Mesenchymal stem cell (in vitro differentiated cells and primary cell): ENCODE measurements at regions not wholly inside any gene's neighbourhood (a gene's known extent, or its start where the extent isn't known, plus 50 kb on each side); places are given as distances from the start of the nearest gene placed in this dataset.

Source experiments
- DNase-seq: peaks from one replicate; pipeline ENCODE4 v3.0.0-alpha.2; 2013
- H2AFZ ChIP-seq: one replicate; pipeline ENCODE4 v1.6.1; 2013; ENCODE audit warnings: low read depth, mild to moderate bottlenecking, control low read depth, inconsistent platforms, low read length, moderate library complexity
- H2AK5ac ChIP-seq: 2 replicates; pipeline ENCODE4 v1.6.1; 2013; ENCODE audit warnings: low read length, moderate library complexity, mild to moderate bottlenecking, inconsistent platforms; ENCODE audit not compliant: severe bottlenecking
- H2BK120ac ChIP-seq: one replicate; pipeline ENCODE4 v1.6.1; 2013; ENCODE audit warnings: low read depth, mild to moderate bottlenecking, inconsistent platforms, low read length, moderate library complexity
- H2BK12ac ChIP-seq, 2 experiments: one replicate each; pipeline ENCODE4 v1.6.1; 2013; ENCODE audit warnings: inconsistent platforms in 2 of 2, low read length in 2 of 2, mild to moderate bottlenecking in 2 of 2, moderate library complexity in 2 of 2, control low read depth in 1 of 2
- H2BK15ac ChIP-seq: one replicate; pipeline ENCODE4 v1.6.1; 2013; ENCODE audit warnings: mild to moderate bottlenecking, low read depth, inconsistent platforms; ENCODE audit not compliant: poor library complexity, severe bottlenecking
- H2BK5ac ChIP-seq: 2 replicates; pipeline ENCODE4 v1.6.1; 2013; ENCODE audit warnings: low read depth, mild to moderate bottlenecking, low read length, control low read depth, inconsistent platforms; ENCODE audit not compliant: poor library complexity, severe bottlenecking
- H3K14ac ChIP-seq, 2 experiments: one replicate each; pipeline ENCODE4 v1.6.1; 2013; ENCODE audit warnings: inconsistent platforms in 2 of 2, low read length in 2 of 2, control low read depth in 1 of 2, mild to moderate bottlenecking in 1 of 2, moderate library complexity in 1 of 2
- H3K18ac ChIP-seq, 2 experiments: one replicate each; pipeline ENCODE4 v1.6.1; 2013; ENCODE audit warnings: inconsistent platforms in 2 of 2, low read length in 2 of 2, control low read depth in 1 of 2, low read depth in 1 of 2, mild to moderate bottlenecking in 1 of 2
- H3K23ac ChIP-seq, 2 experiments: one replicate each; pipeline ENCODE4 v1.6.1; 2013; ENCODE audit warnings: inconsistent platforms in 2 of 2, low read length in 2 of 2, mild to moderate bottlenecking in 2 of 2, moderate library complexity in 2 of 2, control low read depth in 1 of 2
- H3K27ac ChIP-seq: 2 replicates; pipeline ENCODE4 v1.5.1; 2013; ENCODE audit warnings: mild to moderate bottlenecking, moderate library complexity, low read length, control low read depth, inconsistent platforms; ENCODE audit not compliant: poor library complexity, severe bottlenecking
- H3K27me3 ChIP-seq, 2 experiments: 2 replicates each; pipeline versions ENCODE4 v1.6.1 to v1.7.0; 2013; ENCODE audit warnings: low read length in 2 of 2, mild to moderate bottlenecking in 2 of 2, moderate library complexity in 2 of 2, control low read depth in 1 of 2, inconsistent platforms in 1 of 2; ENCODE audit not compliant: control insufficient read depth in 1 of 2, insufficient read depth in 1 of 2
- H3K36me3 ChIP-seq, 2 experiments: 2 replicates each; pipeline versions ENCODE4 v1.6.1 to v1.7.0; 2013; ENCODE audit warnings: low read length in 2 of 2, control low read depth in 1 of 2, inconsistent platforms in 1 of 2, low read depth in 1 of 2, mild to moderate bottlenecking in 1 of 2; ENCODE audit not compliant: insufficient read depth in 2 of 2, control insufficient read depth in 1 of 2
- H3K4ac ChIP-seq, 2 experiments: one replicate each; pipeline ENCODE4 v1.6.1; 2013; ENCODE audit warnings: inconsistent platforms in 2 of 2, low read length in 2 of 2, mild to moderate bottlenecking in 2 of 2, moderate library complexity in 2 of 2, control low read depth in 1 of 2, low read depth in 1 of 2
- H3K4me1 ChIP-seq: 2 replicates; pipeline ENCODE4 v1.6.1; 2013; ENCODE audit warnings: low read depth, low read length, control low read depth; ENCODE audit not compliant: control insufficient read depth, insufficient read depth
- H3K4me2 ChIP-seq: 2 replicates; pipeline ENCODE4 v1.6.1; 2013; ENCODE audit warnings: low read length, mild to moderate bottlenecking, inconsistent platforms; ENCODE audit not compliant: poor library complexity, severe bottlenecking
- H3K4me3 ChIP-seq, 2 experiments: 2 replicates each; pipeline versions ENCODE4 v1.5.1 to v1.7.0; 2013; ENCODE audit warnings: low read length in 2 of 2, mild to moderate bottlenecking in 2 of 2, control low read depth in 1 of 2, low read depth in 1 of 2; ENCODE audit not compliant: insufficient read depth in 1 of 2
- H3K79me1 ChIP-seq: replicated peaks from 2 replicates; pipeline ENCODE4 v1.6.1; 2013; ENCODE audit warnings: mild to moderate bottlenecking, control low read depth, low read length, inconsistent platforms; ENCODE audit not compliant: poor library complexity, severe bottlenecking
- H3K9ac ChIP-seq: 2 replicates; pipeline ENCODE4 v1.7.0; 2013; ENCODE audit warnings: mild to moderate bottlenecking, low read length, moderate library complexity
- H3K9me3 ChIP-seq: 2 replicates; pipeline ENCODE4 v1.7.0; 2013; ENCODE audit warnings: mild to moderate bottlenecking, low read length; ENCODE audit not compliant: control insufficient read depth
- H4K8ac ChIP-seq: one replicate; pipeline ENCODE4 v1.6.1; 2013; ENCODE audit warnings: inconsistent platforms, mild to moderate bottlenecking, low read length, moderate library complexity
- H4K91ac ChIP-seq: one replicate; pipeline ENCODE4 v1.6.1; 2013; ENCODE audit warnings: mild to moderate bottlenecking, low read length, inconsistent platforms
- WGBS: methylation state at CpG from one replicate; pipeline ENCODE4 v1.1.7; 2013; ENCODE audit warnings: mixed read lengths; 5-methylcytosine and 5-hydroxymethylcytosine counted together

GRCh38 chr7:91634485-91635177 is 245.9 kb downstream of the MTERF1 start:
- no peak overlapping the region for H2BK5ac ChIP-seq
- H2AK5ac ChIP-seq = no peak overlapping the region
- H3K23ac ChIP-seq = no peak overlapping the region
- no peak overlapping the region for H2AFZ ChIP-seq
- H3K27me3 ChIP-seq = no peaks in the 10 kb centered on the region
- H2BK12ac ChIP-seq = no peak overlapping the region
- no peak overlapping the region for H4K91ac ChIP-seq
- H3K79me1 ChIP-seq = no peaks in the 10 kb centered on the region
- no peak for DNase-seq
- H3K9me3 ChIP-seq = no peaks in the 10 kb centered on the region
- 78% methylated on average over 3 of the region's 3 CpGs for WGBS
- no peak overlapping the region for H4K8ac ChIP-seq
- no peak overlapping the region for H3K4me2 ChIP-seq
- no peaks in the 10 kb centered on the region for H3K36me3 ChIP-seq
- no peak overlapping the region for H2BK120ac ChIP-seq
- no peak overlapping the region for H3K9ac ChIP-seq
- H3K4ac ChIP-seq = no peak overlapping the region
- no peak overlapping the region for H3K27ac ChIP-seq
- H3K4me3 ChIP-seq = no peak overlapping the region
- H3K18ac ChIP-seq = no peak overlapping the region
- no peak overlapping the region for H3K14ac ChIP-seq
- peaks cover 2% of the 10 kb centered on the region for H3K4me1 ChIP-seq
- H2BK15ac ChIP-seq = no peak overlapping the region

- peak; percentile 6 for DNase-seq
- Histone ChIP-seq H3K27ac (no peak overlapping the region), H2AK5ac (peak overlapping the region; percentile 25), H2BK12ac (no peak overlapping the region), H4K91ac (no peak overlapping the region), H3K79me1 (no peaks in the 10 kb centered on the region), H3K4me3 (no peak overlapping the region), H3K4me1 (peaks cover 2% of the 10 kb centered on the region), H4K8ac (no peak overlapping the region), H3K4ac (no peak overlapping the region), H2BK120ac (no peak overlapping the region), H2BK5ac (no peak overlapping the region), H3K36me3 (no peaks in the 10 kb centered on the region), H3K9me3 (no peaks in the 10 kb centered on the region), H3K4me2 (no peak overlapping the region), H3K18ac (no peak overlapping the region), H3K9ac (no peak overlapping the region), H3K27me3 (no peaks in the 10 kb centered on the region), H3K14ac (no peak overlapping the region), H2BK15ac (no peak overlapping the region), H3K23ac (no peak overlapping the region), H2AFZ (no peak overlapping the region)
- 44% methylated on average over 6 of the region's 6 CpGs for WGBS
Observed at GRCh38 chr7:91636129-91636724, 244.3 kb downstream of the MTERF1 start.

- H3K9me3 ChIP-seq = no peaks in the 10 kb centered on the region
- H3K27me3 ChIP-seq = no peaks in the 10 kb centered on the region
- H3K4ac ChIP-seq = no peak overlapping the region
- no peak overlapping the region for H2BK15ac ChIP-seq
- no peak overlapping the region for H3K23ac ChIP-seq
- no peak overlapping the region for H2AK5ac ChIP-seq
- H2BK120ac ChIP-seq = no peak overlapping the region
- H3K9ac ChIP-seq = no peak overlapping the region
- H2AFZ ChIP-seq = no peak overlapping the region
- WGBS = 100% methylated on average over 1 of the region's 2 CpGs
- no peak for DNase-seq
- H3K18ac ChIP-seq = no peak overlapping the region
- no peak overlapping the region for H3K27ac ChIP-seq
- H4K8ac ChIP-seq = no peak overlapping the region
- H3K4me3 ChIP-seq = no peak overlapping the region
- H3K4me1 ChIP-seq = peaks cover 2% of the 10 kb centered on the region
- no peak overlapping the region for H4K91ac ChIP-seq
- H3K4me2 ChIP-seq = no peak overlapping the region
- H3K79me1 ChIP-seq = no peaks in the 10 kb centered on the region
- H2BK5ac ChIP-seq = no peak overlapping the region
- no peaks in the 10 kb centered on the region for H3K36me3 ChIP-seq
- no peak overlapping the region for H2BK12ac ChIP-seq
- no peak overlapping the region for H3K14ac ChIP-seq
Observed at GRCh38 chr7:91636728-91637127, 243.8 kb downstream of the MTERF1 start.

- H2BK15ac ChIP-seq = no peak overlapping the region
- H3K27me3 ChIP-seq = no peaks in the 10 kb centered on the region
- H3K4me3 ChIP-seq = no peak overlapping the region
- H3K4me1 ChIP-seq = no peaks in the 10 kb centered on the region
- H3K36me3 ChIP-seq = no peaks in the 10 kb centered on the region
- no peak overlapping the region for H2BK120ac ChIP-seq
- H2BK5ac ChIP-seq = no peak overlapping the region
- no peak overlapping the region for H2BK12ac ChIP-seq
- no peak overlapping the region for H3K27ac ChIP-seq
- no peak overlapping the region for H3K18ac ChIP-seq
- DNase-seq = no peak
- H3K4me2 ChIP-seq = no peak overlapping the region
- no peaks in the 10 kb centered on the region for H3K79me1 ChIP-seq
- H3K9me3 ChIP-seq = no peaks in the 10 kb centered on the region
- H4K8ac ChIP-seq = no peak overlapping the region
- H2AFZ ChIP-seq = no peak overlapping the region
- no peak overlapping the region for H3K23ac ChIP-seq
- H2AK5ac ChIP-seq = no peak overlapping the region
- H3K9ac ChIP-seq = no peak overlapping the region
- no peak overlapping the region for H4K91ac ChIP-seq
- no peak overlapping the region for H3K4ac ChIP-seq
- no peak overlapping the region for H3K14ac ChIP-seq
- 69% methylated on average over 3 of the region's 4 CpGs for whole genome bisulfite sequencing
Observed at GRCh38 chr7:91644256-91644655, 236.2 kb downstream of the MTERF1 start.
